NCI-H510A (cell line): ENCODE measurements at regions not wholly inside any gene's neighbourhood (a gene's known extent, or its start where the extent isn't known, plus 50 kb on each side); places are given as distances from the start of the nearest gene placed in this dataset.

Experiments
- DNase-seq: peaks from one replicate; lab custom pipeline; 2025; lab: John Stamatoyannopoulos, UW

DNA sequence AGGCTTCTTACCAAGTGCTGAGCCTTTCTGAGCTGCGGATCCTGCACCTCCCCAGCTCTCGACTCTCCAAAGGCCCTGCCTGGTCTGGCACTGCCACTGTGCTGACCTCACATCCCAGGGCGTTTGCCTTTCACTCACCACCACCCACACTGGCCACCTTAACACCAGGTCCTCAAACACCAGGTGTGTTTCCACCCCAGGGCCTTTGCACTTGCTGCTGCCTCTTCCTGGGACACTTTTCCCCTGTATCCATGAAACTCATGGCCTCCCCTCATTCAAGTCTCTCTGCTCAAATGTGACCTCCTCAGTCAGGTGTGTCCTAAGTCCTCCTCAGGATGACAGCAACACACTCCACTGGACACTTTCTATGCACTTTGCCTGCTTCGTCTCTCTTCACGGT lies 51.4 kb upstream of the ANO1 start:
- DNase-seq, result no peak

DNA sequence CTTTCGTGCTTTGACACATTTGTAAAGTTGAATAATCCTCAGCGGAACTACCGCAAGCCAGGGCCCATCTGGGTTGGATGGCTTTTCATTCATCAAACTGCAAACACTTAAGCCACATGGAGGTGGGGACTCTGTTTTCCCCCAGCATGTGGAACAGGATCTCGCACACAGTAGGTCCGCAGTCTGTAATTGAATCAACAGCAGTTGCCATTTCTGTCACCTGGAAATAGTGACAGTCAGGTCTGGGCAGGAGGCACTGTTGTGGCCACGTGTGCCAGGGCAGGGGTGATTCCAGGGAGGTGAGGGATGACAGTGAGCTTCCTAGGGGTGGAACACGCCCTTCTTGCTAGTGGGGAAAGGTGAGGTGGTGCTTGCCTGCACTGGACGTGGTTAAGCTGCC lies 50.7 kb upstream of the ANO1 start:
- no peak for DNase-seq

DNA sequence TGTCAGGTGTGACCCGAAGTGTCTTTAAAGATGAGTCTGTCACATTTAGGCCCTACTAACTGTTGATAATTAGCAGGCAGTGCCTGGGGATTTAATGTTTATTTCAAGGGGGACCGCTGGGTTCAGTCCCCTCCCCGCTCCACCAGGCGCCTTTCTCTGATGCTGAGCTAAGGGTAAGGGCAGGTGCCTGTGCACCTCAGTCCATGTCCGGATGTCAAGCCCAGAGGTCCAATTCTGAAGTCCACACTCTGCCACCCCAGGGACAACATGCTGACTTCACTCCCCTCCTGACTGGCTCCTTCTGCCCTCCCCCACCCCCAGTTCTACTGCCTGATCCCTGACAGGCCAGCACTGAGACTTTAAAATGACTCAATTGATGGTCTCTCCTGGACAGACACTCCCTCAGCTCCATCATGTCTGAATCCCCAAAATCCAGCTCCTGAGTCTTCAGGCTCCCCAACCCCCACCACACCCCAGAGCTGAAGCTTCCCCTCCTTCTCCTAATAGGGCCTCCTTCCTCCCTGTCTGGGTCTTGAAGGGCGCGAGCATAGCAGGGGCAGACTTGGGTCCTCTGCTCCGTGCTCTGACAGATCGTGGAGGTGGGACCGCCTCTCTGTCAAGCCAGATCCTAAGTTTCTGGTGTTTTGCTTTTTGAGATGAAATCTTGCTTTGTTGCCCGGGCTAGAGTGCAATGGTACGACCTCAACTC lies 49.8 kb upstream of the ANO1 start:
- DNase-seq, result no peak
